ENCODE measurements at regions not wholly inside any gene's neighbourhood (a gene's known extent, or its start where the extent isn't known, plus 50 kb on each side); places are given as distances from the start of the nearest gene placed in this dataset.

DNA sequence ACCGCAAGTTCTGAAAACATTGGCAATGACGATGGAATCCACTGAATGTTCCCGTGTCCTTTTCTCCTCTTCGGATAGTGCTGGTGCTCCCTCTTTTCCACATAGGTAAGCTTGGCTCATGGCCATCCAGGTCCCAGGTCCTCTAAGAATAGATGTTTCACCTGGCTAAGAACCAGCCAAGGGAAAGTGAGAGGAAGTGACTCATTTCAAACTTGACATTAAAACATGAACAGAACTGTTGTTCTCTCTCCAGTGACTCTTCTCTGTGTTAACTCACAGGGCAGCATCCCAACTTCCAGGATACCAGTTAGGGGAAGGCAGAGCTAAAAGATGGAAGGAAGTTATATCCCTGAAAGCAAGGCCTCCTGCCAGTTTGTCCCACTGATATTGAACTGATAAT, 493.8 kb upstream of the CHRM3 start:
- DNase-seq, result no peak
- TF ChIP-seq, protein P1, sequence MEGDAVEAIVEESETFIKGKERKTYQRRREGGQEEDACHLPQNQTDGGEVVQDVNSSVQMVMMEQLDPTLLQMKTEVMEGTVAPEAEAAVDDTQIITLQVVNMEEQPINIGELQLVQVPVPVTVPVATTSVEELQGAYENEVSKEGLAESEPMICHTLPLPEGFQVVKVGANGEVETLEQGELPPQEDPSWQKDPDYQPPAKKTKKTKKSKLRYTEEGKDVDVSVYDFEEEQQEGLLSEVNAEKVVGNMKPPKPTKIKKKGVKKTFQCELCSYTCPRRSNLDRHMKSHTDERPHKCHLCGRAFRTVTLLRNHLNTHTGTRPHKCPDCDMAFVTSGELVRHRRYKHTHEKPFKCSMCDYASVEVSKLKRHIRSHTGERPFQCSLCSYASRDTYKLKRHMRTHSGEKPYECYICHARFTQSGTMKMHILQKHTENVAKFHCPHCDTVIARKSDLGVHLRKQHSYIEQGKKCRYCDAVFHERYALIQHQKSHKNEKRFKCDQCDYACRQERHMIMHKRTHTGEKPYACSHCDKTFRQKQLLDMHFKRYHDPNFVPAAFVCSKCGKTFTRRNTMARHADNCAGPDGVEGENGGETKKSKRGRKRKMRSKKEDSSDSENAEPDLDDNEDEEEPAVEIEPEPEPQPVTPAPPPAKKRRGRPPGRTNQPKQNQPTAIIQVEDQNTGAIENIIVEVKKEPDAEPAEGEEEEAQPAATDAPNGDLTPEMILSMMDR (IDR thresholded peaks at IDR 0.05), result no peak
- H3K4me1 ChIP-seq, result no peaks in the 10 kb centered on the region
- no peaks in the 10 kb centered on the region for H3K36me3 ChIP-seq
- no peak overlapping the region for H3K27ac ChIP-seq
- H3K27me3 ChIP-seq, result no peaks in the 10 kb centered on the region
- intact Hi-C loops (cut with DNase I), result no loop called here
- H3K4me3 ChIP-seq, result no peak overlapping the region
- H3K9me3 ChIP-seq, result peaks cover 0 to 4% (median 0%) of the 10 kb centered on the region in 11 donors
- no peak for ATAC-seq
- 62 to 77% methylated on average over 4 of the region's 4 CpGs for WGBS, 2 donors

DNA sequence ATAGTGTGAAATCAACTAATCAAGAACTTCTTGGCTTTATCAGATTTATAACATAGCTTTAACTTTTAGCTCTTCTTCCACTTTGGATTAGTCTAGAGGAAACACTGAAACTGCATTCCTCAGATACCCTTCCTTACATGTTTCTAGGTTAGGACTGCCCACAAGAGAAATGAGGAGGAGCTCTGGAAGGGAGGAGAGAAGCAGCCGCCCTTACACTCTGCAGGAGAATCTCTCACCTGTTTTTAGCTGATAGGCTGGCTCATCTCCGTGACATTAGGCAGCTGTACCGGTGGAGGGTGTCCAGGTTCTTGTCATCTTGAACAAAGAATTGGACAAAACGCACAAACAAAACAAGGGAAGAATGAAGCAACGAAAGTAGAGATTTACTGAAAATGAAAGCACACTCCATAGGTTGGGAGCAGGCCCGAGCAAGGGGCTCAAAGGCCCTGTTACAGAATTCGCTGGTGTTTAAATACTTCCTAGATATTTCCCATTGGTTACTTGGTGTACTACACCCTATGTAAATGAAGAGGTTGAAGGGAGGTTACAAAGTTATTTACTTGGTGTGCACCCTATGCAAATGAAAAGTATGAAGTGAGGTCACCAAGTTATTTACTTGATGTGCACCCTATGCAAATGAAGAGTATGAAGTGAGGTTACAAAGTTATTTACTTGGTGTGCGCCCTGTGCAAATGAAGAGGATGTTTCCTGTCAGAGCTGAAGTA, 524.9 kb upstream of the CHRM3 start:
- TF ChIP-seq, protein P1 (IDR thresholded peaks at IDR 0.05), result no peak
- H3K27ac ChIP-seq, result no peak overlapping the region
- H3K36me3 ChIP-seq, result no peaks in the 10 kb centered on the region
- H3K9me3 ChIP-seq, result peaks cover 0 to 18% (median 0%) of the 10 kb centered on the region in 11 donors
- ATAC-seq (no peak), DNase-seq (no peak)
- no peaks in the 10 kb centered on the region for H3K4me1 ChIP-seq
- 63 to 72% methylated on average over 8 of the region's 8 CpGs for WGBS, 2 donors
- no peaks in the 10 kb centered on the region for H3K27me3 ChIP-seq
- intact Hi-C loops (cut with DNase I), result no loop called here
- H3K4me3 ChIP-seq, result no peak overlapping the region

DNA sequence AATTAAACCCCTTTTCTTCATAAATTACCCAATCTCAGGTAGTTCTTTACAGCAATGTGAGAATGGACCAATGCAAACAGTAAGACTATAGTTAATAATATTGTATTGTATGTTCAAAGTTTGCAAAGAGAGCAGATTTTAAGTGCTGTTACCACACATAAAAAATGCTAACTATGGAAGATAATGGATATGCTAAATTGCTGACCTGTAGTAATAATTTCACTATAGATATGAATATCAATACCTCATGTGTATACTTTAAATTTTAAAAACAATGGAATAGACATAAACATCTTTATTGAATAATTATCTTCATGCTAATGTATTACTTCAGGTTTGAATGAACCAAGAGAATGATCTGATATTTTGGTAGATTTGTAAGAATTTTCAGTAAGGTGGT, 552.4 kb upstream of the CHRM3 start:
- Histone ChIP-seq H3K4me3 (no peak overlapping the region), H3K27me3 (no peaks in the 10 kb centered on the region), H3K36me3 (no peaks in the 10 kb centered on the region), H3K4me1 (no peaks in the 10 kb centered on the region), H3K9me3 (peaks cover 0 to 34% (median 14%) of the 10 kb centered on the region in 11 donors), H3K27ac (no peak overlapping the region)
- ATAC-seq, result no peak
- TF ChIP-seq, protein P1 (IDR thresholded peaks at IDR 0.05), result no peak
- intact Hi-C loops (cut with DNase I), result no loop called here
- no peak for DNase-seq

DNA sequence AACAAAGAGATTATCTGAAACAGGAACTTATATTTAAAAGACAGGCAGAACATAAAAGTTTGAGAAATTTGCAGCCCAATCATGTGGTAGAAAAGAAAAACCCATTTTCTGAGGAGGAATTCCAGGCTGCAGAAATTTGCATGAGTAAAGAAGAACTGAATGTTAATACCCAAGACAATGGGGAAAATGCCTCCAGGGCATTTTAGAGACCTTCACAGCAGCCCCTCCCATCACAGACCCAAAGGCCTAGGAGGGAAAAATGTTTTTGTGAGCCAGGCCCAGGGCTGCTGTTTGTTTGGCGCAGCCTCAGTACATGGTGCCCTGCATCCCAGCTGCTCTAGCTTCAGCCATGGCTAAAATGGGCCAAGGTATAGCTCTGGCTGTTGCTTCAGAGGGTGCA, 554.3 kb upstream of the CHRM3 start:
- ATAC-seq (no peak), DNase-seq (no peak)
- H3K4me1 ChIP-seq, result no peaks in the 10 kb centered on the region
- H3K9me3 ChIP-seq, result peaks cover 0 to 42% (median 16%) of the 10 kb centered on the region in 11 donors
- TF ChIP-seq, protein P1 (IDR thresholded peaks at IDR 0.05), result no peak
- 90 to 100% methylated on average over 1 of the region's 1 CpG for WGBS, 2 donors
- no peaks in the 10 kb centered on the region for H3K36me3 ChIP-seq
- no peaks in the 10 kb centered on the region for H3K27me3 ChIP-seq
- intact Hi-C loops (cut with DNase I), result no loop called here
- H3K4me3 ChIP-seq, result no peak overlapping the region
- H3K27ac ChIP-seq, result no peak overlapping the region

Data from heart right ventricle (tissue), 16 donors.